SK-N-MC (cell line): ENCODE measurements at regions not wholly inside any gene's neighbourhood (a gene's known extent, or its start where the extent isn't known, plus 50 kb on each side); places are given as distances from the start of the nearest gene placed in this dataset.

Experiments
- DNase-seq: peaks from one replicate; pipeline ENCODE4 v3.0.0-alpha.2; 2011; ENCODE audit warnings: low read depth, low spot score
- H3K27ac ChIP-seq: fragments of 200-600 bp; sonication (generic); 2 replicates; pipeline ENCODE4 v1.5.1; 2016; ENCODE audit warnings: mixed run types
- H3K36me3 ChIP-seq: fragments of 200-600 bp; sonication (generic); 2 replicates; pipeline ENCODE4 v1.6.1; 2017; ENCODE audit warnings: antibody characterized with exemption, low read length, mixed read lengths; ENCODE audit not compliant: insufficient read depth
- H3K4me3 ChIP-seq: fragments of 200-600 bp; sonication (generic); 2 replicates; pipeline ENCODE4 v1.5.1; 2016
- H3K9ac ChIP-seq: fragments of 200-600 bp; sonication (generic); 2 replicates; pipeline ENCODE4 v1.8.0; 2017; ENCODE audit warnings: mixed run types, mixed read lengths; ENCODE audit not compliant: insufficient read length
- H3K9me3 ChIP-seq: fragments of 200-600 bp; sonication (generic); 2 replicates; pipeline ENCODE4 v1.6.1; 2017; ENCODE audit warnings: low read depth, mild to moderate bottlenecking, antibody characterized with exemption, low read length, moderate library complexity, mixed read lengths
- EZH2 ChIP-seq: fragments of 200-600 bp; sonication (generic); IDR thresholded peaks from one replicate; pipeline ENCODE4 v1.6.1; 2017; ENCODE audit warnings: antibody characterized with exemption
- FOXP2 ChIP-seq: optimal IDR thresholded peaks from 2 replicates; pipeline ENCODE3; 2011; ENCODE audit warnings: mild to moderate bottlenecking, moderate library complexity; ENCODE audit not compliant: insufficient read depth; ENCODE audit errors: extremely low read length, control extremely low read depth
- POLR2AphosphoS5 ChIP-seq: IDR thresholded peaks from 2 replicates; pipeline ENCODE4 v1.6.1; 2012; ENCODE audit warnings: mild to moderate bottlenecking, low read depth, low read length, borderline replicate concordance

GRCh38 chr4:187767687-187768086, 227.9 kb upstream of the ZFP42 start:
- Histone ChIP-seq H3K27ac (no peak overlapping the region), H3K36me3 (no peaks in the 10 kb centered on the region), H3K9ac (no peak overlapping the region), H3K9me3 (no peaks in the 10 kb centered on the region), H3K4me3 (no peak overlapping the region)
- DNase-seq, result no peak
- TF ChIP-seq EZH2, result no peak
- no peak for TF ChIP-seq FOXP2
- no peak for TF ChIP-seq POLR2AphosphoS5

GRCh38 chr4:187770345-187770744, 225.2 kb upstream of the ZFP42 start:
- Histone ChIP-seq H3K27ac (no peak overlapping the region), H3K9me3 (no peaks in the 10 kb centered on the region), H3K36me3 (no peaks in the 10 kb centered on the region), H3K4me3 (no peak overlapping the region), H3K9ac (no peak overlapping the region)
- TF ChIP-seq FOXP2 (no peak), EZH2 (no peak), POLR2AphosphoS5 (no peak)
- no peak for DNase-seq

- no peaks in the 10 kb centered on the region for H3K9me3 ChIP-seq
- no peak overlapping the region for H3K9ac ChIP-seq
- no peak for DNase-seq
- H3K4me3 ChIP-seq, result no peak overlapping the region
- no peaks in the 10 kb centered on the region for H3K36me3 ChIP-seq
- TF ChIP-seq EZH2 (no peak), FOXP2 (no peak), POLR2AphosphoS5 (no peak)
- no peak overlapping the region for H3K27ac ChIP-seq
These were observed 217.6 kb upstream of the ZFP42 start for GRCh38 chr4:187777954-187778353.

- TF ChIP-seq POLR2AphosphoS5 (no peak), FOXP2 (no peak), EZH2 (no peak)
- no peak for DNase-seq
- H3K9me3 ChIP-seq, result no peaks in the 10 kb centered on the region
- no peak overlapping the region for H3K9ac ChIP-seq
- no peak overlapping the region for H3K4me3 ChIP-seq
- H3K36me3 ChIP-seq, result no peaks in the 10 kb centered on the region
- H3K27ac ChIP-seq, result no peak overlapping the region
These were observed 215.5 kb upstream of the ZFP42 start for GRCh38 chr4:187780070-187780469.

GRCh38 chr4:187782286-187782824, 213.2 kb upstream of the ZFP42 start:
- Histone ChIP-seq H3K4me3 (no peak overlapping the region), H3K36me3 (no peaks in the 10 kb centered on the region), H3K9ac (no peak overlapping the region), H3K9me3 (no peaks in the 10 kb centered on the region), H3K27ac (no peak overlapping the region)
- TF ChIP-seq POLR2AphosphoS5 (no peak), FOXP2 (no peak), EZH2 (no peak)
- DNase-seq, result no peak

- Histone ChIP-seq H3K36me3 (no peaks in the 10 kb centered on the region), H3K9ac (no peak overlapping the region), H3K9me3 (no peaks in the 10 kb centered on the region), H3K4me3 (no peak overlapping the region), H3K27ac (no peak overlapping the region)
- no peak for DNase-seq
- no peak for TF ChIP-seq POLR2AphosphoS5
- no peak for TF ChIP-seq FOXP2
- TF ChIP-seq EZH2, result no peak
These were observed 209.4 kb upstream of the ZFP42 start for GRCh38 chr4:187786190-187786589.

- Histone ChIP-seq H3K36me3 (no peaks in the 10 kb centered on the region), H3K9me3 (no peaks in the 10 kb centered on the region), H3K9ac (no peak overlapping the region), H3K4me3 (no peak overlapping the region), H3K27ac (no peak overlapping the region)
- no peak for DNase-seq
- TF ChIP-seq FOXP2, result no peak
- no peak for TF ChIP-seq EZH2
- TF ChIP-seq POLR2AphosphoS5, result no peak
These were observed 206.5 kb upstream of the ZFP42 start for GRCh38 chr4:187789078-187789477.

GRCh38 chr4:187795737-187796136, 199.8 kb upstream of the ZFP42 start:
- Histone ChIP-seq H3K9me3 (no peaks in the 10 kb centered on the region), H3K4me3 (no peak overlapping the region), H3K27ac (no peak overlapping the region), H3K9ac (no peak overlapping the region), H3K36me3 (no peaks in the 10 kb centered on the region)
- TF ChIP-seq FOXP2 (no peak), POLR2AphosphoS5 (no peak), EZH2 (no peak)
- DNase-seq, result no peak

GRCh38 chr4:187798385-187798784, 197.2 kb upstream of the ZFP42 start:
- no peak for DNase-seq
- Histone ChIP-seq H3K9me3 (no peaks in the 10 kb centered on the region), H3K36me3 (no peaks in the 10 kb centered on the region), H3K27ac (no peak overlapping the region), H3K4me3 (no peak overlapping the region), H3K9ac (no peak overlapping the region)
- no peak for TF ChIP-seq FOXP2
- no peak for TF ChIP-seq EZH2
- no peak for TF ChIP-seq POLR2AphosphoS5
